ENCODE measurements at regions not wholly inside any gene's neighbourhood (a gene's known extent, or its start where the extent isn't known, plus 50 kb on each side); places are given as distances from the start of the nearest gene placed in this dataset.

DNA sequence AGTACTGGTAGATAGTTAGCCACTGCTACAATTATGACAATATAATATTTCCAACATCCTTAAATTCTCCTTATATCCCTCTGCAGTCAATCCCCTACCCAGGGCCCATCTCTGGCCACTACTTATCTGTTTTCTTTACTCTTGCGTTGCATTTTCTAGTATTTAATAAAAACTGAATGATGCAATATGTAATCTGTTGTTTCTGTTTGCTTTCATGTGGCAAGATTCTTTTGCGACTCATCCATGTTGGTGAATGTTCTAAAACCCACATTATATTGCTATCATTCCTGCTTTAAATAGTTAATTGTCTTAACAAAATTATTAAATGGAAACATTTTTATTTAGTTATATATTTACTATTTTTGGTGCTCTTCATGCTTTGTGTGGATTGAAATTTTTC is 338.5 kb downstream of the MDFIC start:
- Histone ChIP-seq H4K20me1 (ENCODE audit: insufficient read depth, low read length) (no peaks in the 10 kb centered on the region), H3K4me1 (ENCODE audit: insufficient read depth, low read length, severe bottlenecking) (no peaks in the 10 kb centered on the region), H3K36me3 (ENCODE audit: insufficient read depth, low read length) (no peaks in the 10 kb centered on the region), H3K27ac (ENCODE audit: low read depth, low read length, poor library complexity, severe bottlenecking) (no peak overlapping the region), H3K79me2 (ENCODE audit: insufficient read depth, low read length) (no peaks in the 10 kb centered on the region), H3K9me3 (ENCODE audit: low read length) (no peaks in the 10 kb centered on the region), H3K4me2 (ENCODE audit: low read length) (no peak overlapping the region), H3K27me3 (ENCODE audit: insufficient read depth, low read length) (no peaks in the 10 kb centered on the region), H3K4me3 (ENCODE audit: low read depth, low read length, poor library complexity, severe bottlenecking) (no peak overlapping the region), H3K9me2 (ENCODE audit: low read depth, low read length) (no peaks in the 10 kb centered on the region), H2AFZ (ENCODE audit: low read length) (no peak overlapping the region), H3F3A (ENCODE audit: insufficient read depth, low read length) (no peaks in the 10 kb centered on the region), H3K9ac (ENCODE audit: low read length) (no peak overlapping the region)
- TF ChIP-seq EZH2 (IDR thresholded peaks at IDR 0.05; ENCODE audit: borderline replicate concordance, low read length) (no peak), CTCF (IDR thresholded peaks at IDR 0.05; ENCODE audit: low read length) (no peak)

GRCh38 chr7:115252461-115252860 is 330.6 kb downstream of the MDFIC start:
- no peak overlapping the region for H3K4me3 ChIP-seq (ENCODE audit: low read depth, low read length, poor library complexity, severe bottlenecking)
- no peaks in the 10 kb centered on the region for H3K4me1 ChIP-seq (ENCODE audit: insufficient read depth, low read length, severe bottlenecking)
- no peaks in the 10 kb centered on the region for H3K36me3 ChIP-seq (ENCODE audit: insufficient read depth, low read length)
- no peaks in the 10 kb centered on the region for H3K9me3 ChIP-seq (ENCODE audit: low read length)
- H3K4me2 ChIP-seq (ENCODE audit: low read length) = no peak overlapping the region
- no peaks in the 10 kb centered on the region for H3K9me2 ChIP-seq (ENCODE audit: low read depth, low read length)
- H3K27ac ChIP-seq (ENCODE audit: low read depth, low read length, poor library complexity, severe bottlenecking) = no peak overlapping the region
- TF ChIP-seq CTCF (IDR thresholded peaks at IDR 0.05; ENCODE audit: low read length) (no peak), EZH2 (IDR thresholded peaks at IDR 0.05; ENCODE audit: borderline replicate concordance, low read length) (no peak)
- no peaks in the 10 kb centered on the region for H3K79me2 ChIP-seq (ENCODE audit: insufficient read depth, low read length)
- no peaks in the 10 kb centered on the region for H4K20me1 ChIP-seq (ENCODE audit: insufficient read depth, low read length)
- no peak overlapping the region for H3K9ac ChIP-seq (ENCODE audit: low read length)
- no peaks in the 10 kb centered on the region for H3F3A ChIP-seq (ENCODE audit: insufficient read depth, low read length)
- no peaks in the 10 kb centered on the region for H3K27me3 ChIP-seq (ENCODE audit: insufficient read depth, low read length)
- H2AFZ ChIP-seq (ENCODE audit: low read length) = no peak overlapping the region

GRCh38 chr7:115249080-115249479 is 327.2 kb downstream of the MDFIC start:
- no peaks in the 10 kb centered on the region for H3K36me3 ChIP-seq (ENCODE audit: insufficient read depth, low read length)
- no peaks in the 10 kb centered on the region for H3K4me1 ChIP-seq (ENCODE audit: insufficient read depth, low read length, severe bottlenecking)

More at GRCh38 chr7:115249080-115249479, 327.2 kb downstream of the MDFIC start:
- H3K27me3 ChIP-seq (ENCODE audit: insufficient read depth, low read length) = no peaks in the 10 kb centered on the region
- H3K27ac ChIP-seq (ENCODE audit: low read depth, low read length, poor library complexity, severe bottlenecking) = no peak overlapping the region
- H4K20me1 ChIP-seq (ENCODE audit: insufficient read depth, low read length) = no peaks in the 10 kb centered on the region
- no peaks in the 10 kb centered on the region for H3K79me2 ChIP-seq (ENCODE audit: insufficient read depth, low read length)
- TF ChIP-seq EZH2 (IDR thresholded peaks at IDR 0.05; ENCODE audit: borderline replicate concordance, low read length) (no peak), CTCF (IDR thresholded peaks at IDR 0.05; ENCODE audit: low read length) (no peak)
- no peak overlapping the region for H3K4me2 ChIP-seq (ENCODE audit: low read length)
- no peak overlapping the region for H3K4me3 ChIP-seq (ENCODE audit: low read depth, low read length, poor library complexity, severe bottlenecking)
- no peak overlapping the region for H2AFZ ChIP-seq (ENCODE audit: low read length)
- no peak overlapping the region for H3K9ac ChIP-seq (ENCODE audit: low read length)
- no peaks in the 10 kb centered on the region for H3K9me3 ChIP-seq (ENCODE audit: low read length)
- no peaks in the 10 kb centered on the region for H3F3A ChIP-seq (ENCODE audit: insufficient read depth, low read length)
- H3K9me2 ChIP-seq (ENCODE audit: low read depth, low read length) = no peaks in the 10 kb centered on the region

Measured in OCI-LY1 (cell line).